Spinal cord (tissue), 9 donors: ENCODE measurements at regions not wholly inside any gene's neighbourhood (a gene's known extent, or its start where the extent isn't known, plus 50 kb on each side); places are given as distances from the start of the nearest gene placed in this dataset.

ENCODE experiments used
- DNase-seq, 6 donors: peaks; one replicate each; pipeline versions ENCODE4 v3.0.0 to v3.0.0-alpha.2; 2013 to 2015; ENCODE audit warnings: low spot score in 6 of 6, low read depth in 4 of 6
- H3K27ac ChIP-seq: one replicate; pipeline ENCODE4 v1.5.1; 2013; ENCODE audit warnings: low read depth, low read length, control low read depth
- H3K27me3 ChIP-seq: one replicate; pipeline ENCODE4 v1.6.1; 2013; ENCODE audit warnings: low read length; ENCODE audit not compliant: control insufficient read depth, insufficient read depth
- H3K36me3 ChIP-seq: one replicate; pipeline ENCODE4 v1.6.1; 2013; ENCODE audit warnings: low read length; ENCODE audit not compliant: control insufficient read depth, insufficient read depth
- H3K4me1 ChIP-seq: one replicate; pipeline ENCODE4 v1.6.1; 2013; ENCODE audit warnings: low read length; ENCODE audit not compliant: control insufficient read depth, insufficient read depth
- H3K4me3 ChIP-seq: one replicate; pipeline ENCODE4 v1.5.1; 2013; ENCODE audit warnings: low read depth, low read length, control low read depth
- H3K9me3 ChIP-seq: one replicate; pipeline ENCODE4 v1.6.1; 2013; ENCODE audit warnings: low read length; ENCODE audit not compliant: control insufficient read depth, insufficient read depth
- WGBS: methylation state at CpG from one replicate; pipeline ENCODE4 v1.1.5; 2013; ENCODE audit warnings: missing lambda C conversion rate; ENCODE audit not compliant: insufficient coverage; 5-methylcytosine and 5-hydroxymethylcytosine counted together
- donor health status: healthy.

DNA sequence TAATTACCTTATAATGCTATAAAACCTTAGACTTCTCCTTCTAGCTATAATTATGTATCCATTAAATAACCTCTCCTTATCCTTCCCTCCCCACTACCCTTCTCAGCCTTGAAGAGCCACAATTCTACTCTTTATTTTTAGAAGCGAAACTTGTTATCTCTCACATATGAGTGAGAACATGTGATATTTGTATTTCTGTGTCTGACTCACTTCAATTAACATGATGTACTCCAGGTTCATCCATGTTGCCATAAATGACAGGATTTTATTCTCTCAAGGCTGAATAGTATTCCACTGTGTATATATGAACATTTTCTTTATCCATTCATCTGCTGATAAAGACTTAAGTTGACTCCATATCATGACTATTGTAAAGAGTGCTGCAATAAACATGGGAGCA is 485.6 kb downstream of the FLRT2 start:
- no CpG with 5 or more reads among the region's 1 CpG for WGBS
- Histone ChIP-seq H3K9me3 (peaks cover 3% of the 10 kb centered on the region), H3K36me3 (no peaks in the 10 kb centered on the region), H3K27me3 (no peaks in the 10 kb centered on the region), H3K4me1 (no peaks in the 10 kb centered on the region), H3K27ac (no peak overlapping the region), H3K4me3 (no peak overlapping the region)
- DNase-seq = no peak

DNA sequence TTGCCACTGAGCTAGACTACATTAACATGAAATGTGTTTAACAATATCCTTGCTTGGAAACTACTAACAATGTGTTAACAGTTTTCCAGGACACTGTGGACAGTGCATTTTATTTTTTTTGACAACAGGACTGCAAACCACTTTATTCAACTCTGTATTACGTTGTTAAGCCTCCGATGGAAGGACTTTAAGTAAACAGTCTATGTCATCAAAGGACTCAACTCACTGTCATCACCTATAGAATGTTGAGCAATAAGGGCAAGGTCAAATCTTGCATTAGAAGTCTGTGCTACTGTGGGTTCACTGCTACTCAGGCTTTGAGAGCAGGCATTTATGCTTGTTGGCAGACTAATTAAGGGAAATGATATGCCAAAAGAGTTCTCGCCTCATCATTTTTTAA is 483.7 kb downstream of the FLRT2 start:
- no CpG with 5 or more reads among the region's 3 CpGs for WGBS
- Histone ChIP-seq H3K27ac (no peak overlapping the region), H3K27me3 (no peaks in the 10 kb centered on the region), H3K36me3 (no peaks in the 10 kb centered on the region), H3K9me3 (peaks cover 3% of the 10 kb centered on the region), H3K4me1 (no peaks in the 10 kb centered on the region), H3K4me3 (no peak overlapping the region)
- DNase-seq = peak in 1 of 6 donors; percentile 30

- Histone ChIP-seq H3K27me3 (no peaks in the 10 kb centered on the region), H3K36me3 (no peaks in the 10 kb centered on the region), H3K27ac (no peak overlapping the region), H3K9me3 (peaks cover 3% of the 10 kb centered on the region), H3K4me1 (no peaks in the 10 kb centered on the region), H3K4me3 (no peak overlapping the region)
- WGBS = no CpG with 5 or more reads among the region's 1 CpG
- DNase-seq = peak in 1 of 6 donors; percentile 34
These were observed 482.5 kb downstream of the FLRT2 start for GRCh38 chr14:86012461-86012860.

GRCh38 chr14:86003998-86004397 is 474.1 kb downstream of the FLRT2 start:
- no peak overlapping the region for H3K27ac ChIP-seq
- no peaks in the 10 kb centered on the region for H3K36me3 ChIP-seq
- H3K4me3 ChIP-seq = no peak overlapping the region
- WGBS = 100% methylated on average over 1 of the region's 3 CpGs
- H3K4me1 ChIP-seq = no peaks in the 10 kb centered on the region
- H3K27me3 ChIP-seq = no peaks in the 10 kb centered on the region
- no peaks in the 10 kb centered on the region for H3K9me3 ChIP-seq
- no peak for DNase-seq

DNA sequence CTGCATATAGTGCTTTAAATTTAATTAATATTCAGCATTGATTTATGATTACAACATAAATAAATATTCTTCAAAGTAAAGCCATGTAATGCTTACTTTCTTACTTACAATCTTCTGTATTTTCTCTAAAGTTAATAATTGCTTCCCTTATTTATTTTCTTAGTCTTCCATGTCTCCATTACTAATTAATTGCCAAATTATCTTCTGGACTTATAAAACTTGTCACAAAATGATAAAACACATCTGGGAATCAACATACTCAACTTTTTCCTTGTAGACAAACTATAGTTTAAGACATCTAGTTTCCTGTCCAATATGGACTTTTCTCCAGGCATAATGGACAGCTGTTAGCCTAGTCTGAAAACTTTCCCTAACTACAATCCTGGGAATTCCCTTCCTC is 466.6 kb downstream of the FLRT2 start:
- H3K4me1 ChIP-seq = no peaks in the 10 kb centered on the region
- no peaks in the 10 kb centered on the region for H3K9me3 ChIP-seq
- no peaks in the 10 kb centered on the region for H3K27me3 ChIP-seq
- H3K36me3 ChIP-seq = no peaks in the 10 kb centered on the region
- no peak for DNase-seq
- H3K27ac ChIP-seq = no peak overlapping the region
- no peak overlapping the region for H3K4me3 ChIP-seq

GRCh38 chr14:85991156-85991555 is 461.2 kb downstream of the FLRT2 start:
- DNase-seq = no peak
- Histone ChIP-seq H3K27ac (no peak overlapping the region), H3K36me3 (no peaks in the 10 kb centered on the region), H3K4me1 (no peaks in the 10 kb centered on the region), H3K27me3 (no peaks in the 10 kb centered on the region), H3K9me3 (no peaks in the 10 kb centered on the region), H3K4me3 (no peak overlapping the region)
- no CpG with 5 or more reads among the region's 4 CpGs for WGBS

DNA sequence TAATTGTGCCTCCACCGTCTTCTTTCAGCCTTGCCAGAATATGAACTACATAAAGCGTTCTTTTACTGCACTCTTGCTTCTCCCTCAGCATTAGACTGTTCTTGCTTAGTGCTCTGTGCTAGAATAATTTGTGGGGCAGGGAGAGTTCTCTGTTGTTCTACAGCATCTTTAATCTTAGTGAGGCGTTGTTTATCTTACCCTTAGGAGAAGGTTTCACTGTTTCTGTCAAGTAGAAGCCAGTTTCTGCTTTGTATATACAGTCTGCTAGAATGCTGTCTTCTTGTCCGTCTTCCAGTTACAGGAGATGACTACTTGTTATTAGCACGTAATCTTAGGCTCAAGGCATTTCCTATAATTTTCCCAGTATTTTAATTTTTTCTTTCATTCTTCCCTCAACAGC is 458.0 kb downstream of the FLRT2 start:
- no peaks in the 10 kb centered on the region for H3K4me1 ChIP-seq
- DNase-seq = peak in 1 of 6 donors; percentile 54
- H3K27ac ChIP-seq = no peak overlapping the region
- H3K36me3 ChIP-seq = no peaks in the 10 kb centered on the region
- no CpG with 5 or more reads among the region's 5 CpGs for WGBS
- H3K27me3 ChIP-seq = no peaks in the 10 kb centered on the region
- no peaks in the 10 kb centered on the region for H3K9me3 ChIP-seq
- H3K4me3 ChIP-seq = no peak overlapping the region

DNA sequence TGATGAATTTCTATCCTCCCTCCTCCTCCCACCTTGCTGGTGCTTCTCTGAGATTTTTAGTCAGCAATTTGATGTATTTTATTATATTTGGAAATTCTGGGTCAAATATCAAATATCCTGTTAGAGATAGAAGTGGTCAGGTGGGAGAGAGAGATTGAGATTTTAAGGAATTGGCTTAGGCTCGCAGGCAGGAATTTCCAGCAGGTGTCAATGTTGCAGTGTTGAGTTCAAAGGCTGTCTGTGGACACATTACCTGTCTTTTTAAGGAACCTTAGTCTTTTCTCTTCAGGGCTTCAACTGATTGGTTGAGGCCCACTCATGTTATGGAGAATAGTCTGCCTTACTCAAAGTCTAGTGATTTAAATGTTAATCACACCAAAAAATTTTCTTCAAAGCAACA is 457.3 kb downstream of the FLRT2 start:
- DNase-seq = no peak
- no peaks in the 10 kb centered on the region for H3K4me1 ChIP-seq
- H3K27me3 ChIP-seq = no peaks in the 10 kb centered on the region
- no peaks in the 10 kb centered on the region for H3K36me3 ChIP-seq
- 100% methylated on average over 1 of the region's 1 CpG for WGBS
- no peak overlapping the region for H3K27ac ChIP-seq
- no peaks in the 10 kb centered on the region for H3K9me3 ChIP-seq
- H3K4me3 ChIP-seq = no peak overlapping the region

- no peaks in the 10 kb centered on the region for H3K36me3 ChIP-seq
- H3K4me3 ChIP-seq = no peak overlapping the region
- no peaks in the 10 kb centered on the region for H3K4me1 ChIP-seq
- peaks cover 2% of the 10 kb centered on the region for H3K9me3 ChIP-seq
- H3K27ac ChIP-seq = no peak overlapping the region
- DNase-seq = peak in 2 of 6 donors; percentile 25 to 74
- no CpG with 5 or more reads among the region's 1 CpG for WGBS
- H3K27me3 ChIP-seq = no peaks in the 10 kb centered on the region
These were observed 448.8 kb downstream of the FLRT2 start for GRCh38 chr14:85978582-85979250.

DNA sequence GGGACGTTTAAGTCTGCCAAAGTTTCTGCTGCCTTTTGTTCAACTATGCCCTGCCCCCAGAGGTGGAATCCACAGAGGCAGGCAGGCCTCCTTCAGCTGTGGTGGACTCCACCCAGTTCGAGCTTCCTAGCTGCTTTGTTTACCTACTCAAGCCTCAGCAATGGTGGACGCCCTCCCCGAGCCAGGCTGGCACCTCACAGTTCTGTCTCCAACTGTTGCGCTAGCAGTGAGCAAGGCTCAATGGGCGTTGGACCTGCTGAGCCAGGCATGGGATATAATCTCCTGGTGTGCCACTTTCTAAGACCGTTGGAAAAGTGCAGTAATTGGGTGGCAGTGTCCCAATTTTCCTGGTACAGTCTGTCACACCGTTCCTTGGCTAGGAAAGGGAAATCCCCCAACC is 444.7 kb downstream of the FLRT2 start:
- H3K4me1 ChIP-seq = no peaks in the 10 kb centered on the region
- WGBS = 77% methylated on average over 8 of the region's 8 CpGs
- no peak for DNase-seq

More for the DNA sequence above, 444.7 kb downstream of the FLRT2 start:
- Histone ChIP-seq H3K4me3 (no peak overlapping the region), H3K27me3 (no peaks in the 10 kb centered on the region), H3K36me3 (no peaks in the 10 kb centered on the region), H3K27ac (no peak overlapping the region), H3K9me3 (peaks cover 2% of the 10 kb centered on the region)
